NCI-H2196 treated with DMSO at 0.1 percent for 48 hours (cell line): ENCODE measurements at regions not wholly inside any gene's neighbourhood (a gene's known extent, or its start where the extent isn't known, plus 50 kb on each side); places are given as distances from the start of the nearest gene placed in this dataset.
"Not testable (repeated sequence)": the region's sequence is repeated elsewhere in the genome, so short reads cannot be mapped to it uniquely, and the experiment has no call there.

Source experiments
- DNase-seq: peaks from one replicate; lab custom pipeline; 2025; ENCODE audit not compliant: unreplicated experiment; lab: John Stamatoyannopoulos, UW

DNA sequence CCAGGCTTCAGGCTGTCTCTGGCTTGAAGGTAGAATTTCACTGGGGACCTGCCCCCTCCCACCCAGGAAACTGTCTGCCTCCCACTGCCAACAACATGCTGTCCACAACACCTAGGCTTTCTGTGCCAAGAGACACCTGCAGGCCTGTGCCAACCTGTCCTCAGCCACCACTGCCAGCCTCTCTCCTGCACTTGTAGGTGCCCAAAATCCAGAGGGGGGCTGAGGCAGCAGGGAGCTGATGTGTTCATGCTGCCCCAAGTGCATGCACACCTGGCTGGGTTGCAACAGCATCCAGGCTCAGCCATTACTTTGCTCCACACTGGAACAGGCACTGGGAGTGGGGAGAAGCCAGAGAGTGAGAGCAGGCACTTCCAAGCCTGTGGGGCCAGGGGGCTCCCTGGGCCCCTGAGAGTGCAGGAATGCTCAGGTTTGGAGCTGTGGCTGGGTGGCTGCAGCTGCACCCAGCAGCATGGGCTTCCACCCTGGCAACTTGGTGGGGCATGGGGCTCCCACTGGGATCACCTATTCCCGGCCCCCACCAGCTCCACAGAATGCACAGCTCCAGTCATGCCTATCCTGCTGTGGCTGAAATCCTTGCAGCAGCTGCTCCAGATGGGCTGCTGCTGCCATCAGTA lies 218.1 kb upstream of the OBI1 start:
- DNase-seq, result no peak

DNA sequence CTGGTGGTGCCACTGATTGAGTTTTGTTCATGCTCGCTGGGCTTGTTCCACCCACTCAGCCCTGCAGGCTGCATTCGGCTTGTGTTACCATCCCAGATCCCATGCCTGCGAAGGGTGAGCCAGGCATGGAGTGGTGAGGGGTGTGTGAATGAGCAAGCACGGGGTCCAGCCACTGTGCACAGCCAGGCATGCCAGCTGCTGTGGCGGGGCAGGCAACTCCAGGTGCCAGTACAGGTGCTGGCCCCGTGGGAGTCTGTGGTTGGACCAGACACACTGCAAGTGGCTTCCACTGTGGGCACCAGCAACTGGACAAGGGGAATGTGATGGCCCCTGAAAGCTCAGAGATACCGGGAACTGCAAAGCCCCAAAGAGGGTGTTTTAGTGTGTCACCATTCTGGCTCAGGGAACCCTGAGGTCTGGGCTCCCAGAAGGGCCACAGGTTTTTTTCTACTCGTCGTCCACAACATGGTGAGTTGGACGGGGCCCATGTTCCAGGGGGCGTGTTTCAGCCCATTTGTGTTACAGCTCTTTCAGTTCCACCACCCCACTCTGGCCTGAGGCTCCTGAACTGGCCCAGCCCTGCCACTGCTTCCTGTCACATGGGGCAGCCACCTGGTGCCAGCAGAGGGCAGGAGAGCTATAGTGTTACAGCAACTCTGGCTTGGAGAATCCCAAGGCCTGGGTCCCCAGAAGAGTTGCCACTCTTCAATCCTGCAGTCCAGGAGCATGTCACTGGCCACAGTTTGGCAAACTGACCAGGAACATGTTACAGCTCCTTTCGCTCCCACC lies 217.0 kb upstream of the OBI1 start:
- no peak for DNase-seq

DNA sequence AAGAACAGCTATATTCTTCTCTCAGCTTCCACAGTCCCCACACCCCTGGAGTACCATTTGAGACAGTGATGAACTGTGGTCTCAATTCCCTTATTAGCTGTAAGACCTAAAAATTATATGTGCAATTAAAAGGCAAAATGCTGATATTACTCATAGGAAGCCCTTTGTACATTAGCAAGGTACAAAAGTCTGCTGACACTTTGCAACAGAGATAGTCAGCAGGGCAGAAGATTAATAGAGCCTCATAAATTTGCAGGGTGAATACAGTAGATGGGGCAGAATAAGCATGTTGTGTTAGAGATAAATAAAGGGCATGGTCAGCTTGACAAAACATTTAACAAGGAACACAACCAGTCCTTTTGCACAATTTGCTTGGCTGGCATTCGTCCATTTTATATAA lies 210.0 kb upstream of the OBI1 start:
- DNase-seq, result no peak

DNA sequence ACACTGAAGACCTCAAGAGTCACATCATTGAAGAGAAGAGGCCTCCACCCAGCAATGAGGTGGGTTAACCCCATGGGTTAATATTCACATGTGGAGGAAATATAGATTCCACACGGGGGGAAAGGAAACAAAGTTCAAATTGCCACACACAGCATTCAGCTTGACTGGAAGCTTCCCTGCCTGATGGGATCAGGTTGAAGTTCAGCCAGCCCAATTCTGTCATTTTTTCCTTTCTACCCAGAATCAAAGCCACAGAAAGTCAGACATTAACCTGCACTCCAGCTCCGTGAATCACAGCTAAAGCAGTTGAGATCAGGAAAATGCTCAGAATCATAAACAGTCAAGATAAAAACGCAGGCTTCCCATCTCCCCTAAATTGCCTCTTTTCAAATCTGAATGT lies 208.7 kb upstream of the OBI1 start:
- DNase-seq, result no peak

DNA sequence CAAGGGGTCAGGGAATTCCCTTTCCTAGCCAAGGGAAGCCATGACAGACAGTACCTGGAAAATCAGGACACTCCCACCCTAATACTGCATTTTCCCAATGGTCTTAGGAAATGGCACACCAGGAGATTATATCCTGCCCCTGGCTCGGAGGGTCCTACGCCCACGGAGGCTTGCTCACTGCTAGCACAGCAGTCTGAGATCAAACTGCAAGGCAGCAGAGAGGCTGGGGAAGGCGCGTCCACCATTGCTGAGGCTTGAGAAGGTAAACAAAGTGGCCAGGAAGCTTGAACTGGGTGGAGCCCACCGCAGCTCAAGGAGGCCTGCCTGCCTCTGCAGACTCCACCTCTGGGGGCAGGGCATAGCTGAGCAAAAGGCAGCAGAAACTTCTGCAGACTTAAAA lies 207.1 kb upstream of the OBI1 start:
- not testable (repeated sequence) for DNase-seq

DNA sequence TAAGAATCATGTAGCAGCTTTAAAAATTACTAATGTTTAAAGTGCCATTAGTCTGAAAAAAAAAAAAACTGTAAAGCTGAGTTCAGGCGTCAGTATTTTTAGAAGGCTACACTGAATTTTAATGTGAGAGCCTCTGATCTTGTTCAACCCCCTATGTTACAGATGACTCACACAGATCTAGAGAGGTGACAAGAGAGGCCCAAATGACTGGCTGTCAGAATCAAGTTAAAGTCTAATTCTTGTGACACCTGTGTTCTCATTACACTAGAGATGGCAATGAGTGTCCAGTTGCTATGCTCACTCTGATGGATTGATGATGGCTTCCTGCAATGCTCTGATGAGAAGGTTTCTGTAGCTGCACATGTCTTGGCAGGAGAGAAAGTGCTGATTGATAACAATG lies 203.5 kb upstream of the OBI1 start:
- no peak for DNase-seq

DNA sequence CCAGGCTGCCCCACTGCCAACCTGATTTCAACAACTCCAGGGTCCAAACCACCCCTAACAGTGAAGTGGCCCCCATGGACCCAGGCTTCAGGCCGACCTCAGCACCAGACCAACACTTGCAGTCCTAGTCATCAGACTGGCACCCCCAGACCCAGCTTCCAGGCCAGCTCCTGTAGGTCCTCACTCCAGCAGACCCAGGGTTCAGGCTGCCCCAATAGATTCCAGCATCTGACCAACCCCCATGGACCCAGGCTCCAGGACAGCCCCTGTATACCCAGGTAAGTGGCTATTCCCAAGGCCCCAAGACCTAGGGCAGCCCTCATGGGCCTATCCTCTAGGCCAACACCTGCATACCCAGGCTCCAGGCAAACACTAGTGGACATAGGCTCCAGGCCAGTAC lies 193.8 kb upstream of the OBI1 start:
- no peak for DNase-seq

DNA sequence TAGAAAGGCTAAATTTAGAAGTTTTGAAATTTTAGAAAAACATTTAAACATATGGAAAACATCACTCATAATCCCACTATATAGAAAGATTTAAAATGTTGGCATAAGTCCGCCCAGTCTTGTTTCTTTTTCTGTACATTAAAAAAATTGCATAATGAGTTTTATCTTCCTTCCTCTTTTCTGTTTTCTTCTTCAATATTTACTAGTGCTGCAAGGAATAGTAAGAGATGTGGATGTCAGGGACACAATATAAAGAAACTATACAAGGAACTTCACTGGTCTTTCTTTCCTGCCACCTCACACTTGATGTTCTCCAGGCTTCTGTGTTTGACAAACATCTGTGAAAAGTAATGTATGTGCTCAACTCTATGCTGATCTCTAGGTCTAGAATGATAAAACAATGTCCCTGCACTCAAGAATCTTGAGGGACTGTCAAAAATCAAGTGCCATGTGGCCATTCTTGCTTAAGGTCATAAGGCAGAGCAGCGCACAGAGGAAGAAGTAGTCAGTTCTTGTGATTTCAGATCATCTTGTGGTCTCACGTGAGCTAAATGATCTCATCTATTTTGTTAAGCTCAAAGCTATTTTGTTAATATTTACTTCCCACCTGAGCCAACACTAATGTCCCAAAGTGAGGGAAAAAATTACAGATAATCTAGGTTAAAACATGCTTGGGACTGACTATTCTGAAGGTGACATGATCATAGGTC lies 186.9 kb upstream of the OBI1 start:
- DNase-seq, result no peak

DNA sequence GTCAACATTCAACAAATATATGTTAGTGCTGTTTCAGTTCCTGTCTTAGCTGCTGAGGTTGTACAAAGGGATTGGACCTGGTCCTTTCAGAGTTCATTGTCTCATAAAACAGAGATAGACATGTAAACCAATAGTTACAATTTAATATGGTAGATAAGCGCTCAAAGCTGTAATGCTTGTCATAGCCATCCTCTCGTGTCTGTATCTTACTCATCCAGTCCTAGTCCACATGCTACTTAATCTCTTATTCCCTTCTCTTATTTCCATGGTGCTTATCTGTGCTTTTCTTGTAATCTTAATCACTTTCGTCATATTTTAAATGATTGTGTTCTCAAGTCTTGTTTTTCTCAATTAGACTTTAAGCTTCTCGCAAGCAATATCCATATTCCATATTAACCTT lies 185.2 kb upstream of the OBI1 start:
- no peak for DNase-seq

DNA sequence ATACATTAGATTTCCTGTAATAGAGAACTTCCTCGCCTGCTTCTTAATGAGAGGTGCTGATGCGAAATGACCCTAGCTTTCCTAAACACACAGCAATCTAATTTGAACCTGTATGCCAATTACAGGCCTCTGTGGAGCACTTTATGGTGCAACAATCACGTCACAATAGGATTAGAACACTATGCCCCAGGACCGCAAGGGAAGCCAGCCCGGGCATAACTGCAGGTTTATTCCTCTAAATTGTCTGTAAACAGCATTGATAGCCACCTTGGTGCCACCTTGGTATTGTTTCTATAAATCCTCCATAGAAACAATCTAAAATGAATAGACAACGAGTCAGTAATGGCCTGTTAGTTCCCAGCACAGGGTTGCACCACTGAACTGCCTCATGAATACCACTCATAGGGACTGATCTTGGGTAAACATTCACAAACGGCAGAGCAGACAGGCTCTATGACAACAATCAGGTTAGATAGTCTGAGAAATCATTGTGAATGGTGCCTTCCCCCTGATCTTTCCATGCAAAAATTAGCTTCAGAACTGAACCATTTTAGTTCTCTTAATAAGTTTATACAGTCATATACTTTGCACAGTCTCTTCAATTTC lies 182.5 kb upstream of the OBI1 start:
- DNase-seq, result no peak

DNA sequence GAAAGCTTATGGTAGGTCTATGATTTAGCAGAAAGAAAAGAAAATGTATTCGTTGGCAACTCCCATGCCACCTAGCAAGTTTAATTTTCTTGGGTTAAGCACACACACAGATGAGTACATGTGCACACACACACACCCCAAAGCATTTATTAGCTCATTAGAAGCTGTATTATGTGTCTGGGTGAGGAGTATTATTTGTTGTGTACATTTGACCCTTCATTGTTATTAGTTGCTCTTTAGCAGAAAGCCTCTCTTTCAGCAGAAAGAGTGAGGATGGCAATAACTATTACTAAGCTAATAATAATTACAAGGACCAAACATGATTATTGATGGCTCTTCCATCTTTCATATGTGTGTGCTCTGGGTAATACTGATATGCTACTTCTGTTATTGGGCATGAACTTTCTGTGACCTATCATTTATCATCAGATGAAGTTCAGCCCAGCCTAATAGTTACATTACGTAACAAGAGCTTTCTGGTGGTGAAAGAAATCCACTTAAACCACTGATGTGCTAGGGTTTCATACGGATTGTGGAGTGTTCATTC lies 177.4 kb upstream of the OBI1 start:
- no peak for DNase-seq

DNA sequence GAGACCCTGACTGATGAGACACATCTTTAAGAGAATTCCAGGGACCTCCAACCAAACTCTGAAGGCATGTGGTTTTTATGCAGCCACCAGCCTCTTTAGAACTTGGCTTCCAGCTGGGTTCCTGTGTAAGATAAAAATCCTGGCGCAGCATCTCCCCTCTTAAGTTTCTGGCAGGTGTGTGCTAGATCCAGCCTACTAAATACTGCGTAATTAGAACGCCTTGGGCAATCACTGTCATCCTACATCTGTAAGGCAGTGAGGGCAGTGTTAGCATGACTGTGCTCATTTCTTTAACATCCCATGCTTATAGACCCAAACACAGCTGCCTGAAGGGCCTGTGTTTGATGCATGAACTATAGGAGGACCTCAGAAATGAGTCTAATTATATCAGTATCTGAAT lies 173.5 kb upstream of the OBI1 start:
- no peak for DNase-seq

DNA sequence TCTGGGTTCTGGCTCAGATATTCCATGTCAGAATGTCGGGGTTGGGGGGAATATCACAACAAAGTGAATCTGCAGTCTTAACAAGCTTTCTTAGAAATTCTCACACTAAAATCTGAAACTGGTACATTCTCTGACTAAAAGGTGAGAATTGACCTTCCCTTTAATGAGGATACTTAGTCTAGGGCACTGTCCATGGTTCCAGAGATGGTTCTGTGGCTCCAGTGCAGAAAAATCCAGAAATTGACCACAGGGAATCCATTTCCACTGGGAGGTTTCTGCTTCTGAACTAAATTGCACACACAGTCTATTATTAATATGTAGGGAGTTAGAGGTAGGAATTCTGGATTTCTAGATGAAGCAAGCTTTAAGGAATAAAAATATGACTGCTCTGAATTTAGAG lies 171.6 kb upstream of the OBI1 start:
- DNase-seq, result no peak

DNA sequence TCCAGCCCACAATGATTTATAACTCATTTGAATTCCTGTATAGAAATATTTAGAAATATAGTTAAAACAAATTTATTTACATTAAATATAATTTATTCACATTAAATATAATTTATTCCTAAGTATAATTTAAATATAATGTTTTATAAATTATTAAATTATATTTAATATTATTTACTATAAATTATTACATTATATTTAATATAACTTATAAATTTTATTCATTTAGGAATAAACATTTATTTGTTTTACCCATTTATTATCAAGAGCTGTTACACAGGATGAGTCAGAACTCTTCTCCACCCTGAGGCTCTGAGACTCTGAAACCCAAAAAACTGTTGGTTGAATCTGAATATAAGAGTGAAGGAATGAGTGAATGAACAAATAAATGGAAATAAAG lies 170.9 kb upstream of the OBI1 start:
- DNase-seq, result no peak

DNA sequence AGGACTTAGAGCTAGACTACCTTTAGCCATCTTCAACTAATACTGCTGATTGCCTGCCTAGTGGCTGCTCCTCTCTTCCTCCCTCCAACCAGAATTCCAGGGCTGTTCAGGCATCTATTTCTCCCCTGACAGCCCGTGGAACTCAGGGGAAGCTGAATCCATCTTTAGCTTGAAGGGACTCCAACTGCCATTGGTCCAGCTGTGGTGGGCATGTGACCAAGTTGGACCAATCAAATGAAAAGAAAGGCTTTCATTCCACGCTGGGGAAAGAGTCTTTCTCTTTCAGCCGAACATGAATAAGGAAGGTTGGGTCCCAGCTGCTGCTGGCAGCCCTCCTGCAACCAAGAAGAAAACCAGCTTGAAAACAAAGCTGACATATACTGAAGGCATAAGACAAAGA lies 168.5 kb upstream of the OBI1 start:
- DNase-seq, result no peak

DNA sequence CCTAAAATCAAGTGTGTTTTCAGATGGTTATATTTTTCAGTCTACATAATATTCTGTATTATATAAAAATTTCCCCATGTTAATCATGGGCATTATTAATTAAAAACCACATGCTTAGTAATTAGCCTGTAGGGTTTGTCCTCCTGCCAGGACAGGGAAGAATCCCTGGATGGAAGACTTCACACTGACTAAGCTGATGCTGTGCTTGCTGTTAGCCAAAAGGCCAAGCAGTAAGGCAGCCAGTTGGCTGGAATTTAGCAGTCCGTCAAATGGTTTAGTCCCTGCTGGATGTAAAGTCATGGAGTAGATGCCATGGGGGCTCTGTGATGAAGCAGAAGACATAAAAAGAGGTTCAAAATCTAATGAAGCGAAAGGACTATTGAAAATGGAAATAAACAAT lies 168.0 kb upstream of the OBI1 start:
- no peak for DNase-seq

DNA sequence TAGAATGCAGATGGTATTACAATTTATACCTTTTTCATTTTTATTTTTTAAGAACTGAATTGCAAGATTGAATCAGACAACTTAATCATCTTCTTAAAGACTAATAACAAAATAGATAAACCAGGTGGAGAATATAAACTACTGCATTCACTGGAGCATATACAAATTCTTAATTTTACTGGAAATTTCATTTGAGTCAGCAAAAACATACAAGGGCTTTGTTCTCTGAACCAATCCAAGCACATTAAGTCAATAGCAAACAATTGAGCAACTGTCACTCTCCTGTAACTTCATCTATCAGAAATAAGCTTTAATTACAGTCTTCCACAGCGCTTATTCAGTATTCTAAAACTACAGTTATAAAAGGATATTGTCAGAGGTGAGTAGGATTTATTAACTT lies 167.4 kb upstream of the OBI1 start:
- no peak for DNase-seq

DNA sequence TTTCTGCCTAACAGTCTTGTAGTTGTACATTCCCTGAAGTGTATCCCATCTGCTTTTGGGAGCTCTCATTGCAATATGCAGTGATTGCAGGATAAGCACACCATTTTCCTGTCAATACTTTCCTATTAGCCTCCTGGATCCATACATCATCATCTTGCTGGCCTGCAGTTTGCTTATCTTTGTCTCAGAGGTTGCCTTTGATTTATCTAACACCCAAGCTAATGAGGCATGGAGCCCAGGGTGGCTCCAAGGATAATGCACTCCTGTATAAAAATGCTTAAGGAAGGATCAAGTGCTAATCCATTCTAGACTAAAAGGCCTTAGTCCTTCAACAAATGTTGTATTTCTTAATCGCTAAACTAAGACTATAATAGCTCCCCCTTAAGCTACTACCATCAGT lies 161.6 kb upstream of the OBI1 start:
- DNase-seq, result no peak

DNA sequence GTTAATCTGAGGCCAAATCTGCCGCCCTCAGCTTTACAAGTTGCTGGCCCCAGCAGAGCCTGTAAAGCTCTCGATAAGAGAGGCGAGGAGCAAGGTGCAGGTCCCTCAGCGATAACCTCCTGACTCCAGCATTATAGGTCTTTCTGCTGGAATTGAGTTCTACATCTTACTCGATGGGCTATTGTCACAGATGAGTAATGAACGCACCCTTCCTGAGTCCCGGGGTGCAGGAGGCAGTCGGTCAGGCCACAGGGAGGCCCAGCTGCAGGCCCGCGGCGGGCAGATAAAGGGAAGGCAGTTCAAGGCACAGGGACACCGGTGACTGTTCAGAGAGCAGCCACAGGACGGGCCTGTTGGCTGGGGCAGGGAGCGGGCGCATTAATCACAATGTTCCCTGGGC lies 157.6 kb upstream of the OBI1 start:
- DNase-seq, result no peak

DNA sequence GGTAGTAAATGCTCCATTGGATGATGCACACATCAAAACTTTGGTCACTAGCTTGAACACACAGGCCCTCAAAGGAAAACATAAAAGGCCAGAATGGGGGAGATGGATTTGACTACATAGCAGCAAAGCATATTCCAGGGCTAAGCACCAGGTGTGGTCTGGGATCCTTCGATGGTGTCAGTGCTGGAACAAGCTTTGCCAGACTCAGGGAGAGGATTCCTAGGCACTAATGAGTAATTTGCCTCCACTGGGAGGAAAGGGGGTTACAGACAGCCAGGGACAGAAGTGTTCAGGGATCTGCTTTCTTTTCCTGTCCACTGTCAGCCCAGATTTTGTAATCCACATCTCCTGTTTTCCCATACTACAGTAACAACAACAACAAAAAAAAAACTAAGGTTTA lies 157.2 kb upstream of the OBI1 start:
- DNase-seq, result no peak

DNA sequence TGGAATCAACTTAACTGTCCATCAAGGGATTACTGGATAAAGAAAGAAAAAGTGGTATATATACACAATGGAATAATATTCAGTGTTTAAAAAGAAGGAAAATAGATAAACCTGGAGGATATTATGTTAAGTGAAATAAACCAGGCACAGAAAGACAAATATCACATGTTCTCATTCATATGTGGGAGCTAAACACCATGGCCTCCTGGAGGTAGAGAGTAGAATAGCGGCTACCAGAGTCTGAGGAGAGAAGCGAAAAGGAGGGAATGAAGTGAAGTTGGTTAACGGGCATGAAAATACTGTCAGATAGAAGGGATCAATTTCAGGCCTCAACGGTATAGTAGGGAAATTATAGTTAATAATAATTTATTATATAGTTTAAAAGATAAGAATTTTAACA lies 147.5 kb upstream of the OBI1 start:
- DNase-seq, result no peak

DNA sequence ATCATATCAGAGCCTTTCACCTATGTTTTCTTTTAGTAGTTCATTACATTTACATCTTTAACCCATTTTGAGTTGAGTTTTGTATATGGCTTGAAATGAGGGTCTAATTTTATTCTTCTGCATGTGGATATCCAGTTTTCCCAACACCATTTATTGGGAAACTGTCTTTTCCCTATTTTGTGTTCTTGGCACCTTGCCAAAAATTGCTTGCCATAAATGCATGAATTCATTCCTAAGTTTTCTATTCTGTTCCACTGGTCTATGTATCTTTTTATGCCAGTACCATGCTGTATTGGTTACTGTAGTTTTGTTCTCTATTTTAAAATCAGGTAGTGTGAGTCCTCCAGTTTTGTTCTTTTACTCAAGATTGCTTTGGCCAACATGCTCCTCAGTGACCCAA lies 144.0 kb upstream of the OBI1 start:
- DNase-seq, result no peak
